ENCODE measurements at regions not wholly inside any gene's neighbourhood (a gene's known extent, or its start where the extent isn't known, plus 50 kb on each side); places are given as distances from the start of the nearest gene placed in this dataset.

GRCh38 chr14:82192387-82192786 is 658.7 kb upstream of the SEL1L start:
- no peak for TF ChIP-seq POLR2A (IDR thresholded peaks at IDR 0.05)
- TF ChIP-seq CTCF (IDR thresholded peaks at IDR 0.05): no peak
